ENCODE measurements at regions not wholly inside any gene's neighbourhood (a gene's known extent, or its start where the extent isn't known, plus 50 kb on each side); places are given as distances from the start of the nearest gene placed in this dataset.

GRCh38 chr1:95427525-95427924 lies 193.5 kb downstream of the RWDD3 start:
- H3F3A ChIP-seq (ENCODE audit: low read depth): no peaks in the 10 kb centered on the region
- H3K9me2 ChIP-seq (replicated peaks; ENCODE audit: low read depth, low read length): no peaks in the 10 kb centered on the region; the same call in 1 of the 2 replicates
- no peak overlapping the region for H2AFZ ChIP-seq (ENCODE audit: low read length)
- H3K79me2 ChIP-seq (ENCODE audit: insufficient read depth, low read length): no peaks in the 10 kb centered on the region
- no peak overlapping the region for H3K4me3 ChIP-seq (ENCODE audit: low read length, poor library complexity, severe bottlenecking)
- H3K36me3 ChIP-seq (ENCODE audit: insufficient read depth, low read length): no peaks in the 10 kb centered on the region
- no peak for TF ChIP-seq EZH2phosphoT487 (IDR thresholded peaks at IDR 0.05; ENCODE audit: borderline replicate concordance)
- TF ChIP-seq CTCF (conservative IDR thresholded peaks at IDR 0.05; ENCODE audit: low read length): no peak
- no peak overlapping the region for H3K9ac ChIP-seq (ENCODE audit: low read depth, low read length, poor library complexity, severe bottlenecking)
- no peaks in the 10 kb centered on the region for H3K9me3 ChIP-seq (ENCODE audit: insufficient read depth, low read depth, low read length)
- H3K4me1 ChIP-seq (ENCODE audit: insufficient read depth, low read length, poor library complexity, severe bottlenecking): no peaks in the 10 kb centered on the region
- H4K20me1 ChIP-seq (ENCODE audit: insufficient read depth, low read length, poor library complexity, severe bottlenecking): no peaks in the 10 kb centered on the region
- no peaks in the 10 kb centered on the region for H3K27me3 ChIP-seq (ENCODE audit: insufficient read depth, low read length, poor library complexity, severe bottlenecking)
- H3K4me2 ChIP-seq (ENCODE audit: low read depth, low read length, poor library complexity, severe bottlenecking): no peak overlapping the region

GRCh38 chr1:95431235-95431634 lies 197.2 kb downstream of the RWDD3 start:
- no peak overlapping the region for H2AFZ ChIP-seq (ENCODE audit: low read length)
- H3K9me3 ChIP-seq (ENCODE audit: insufficient read depth, low read depth, low read length): no peaks in the 10 kb centered on the region
- TF ChIP-seq CTCF (conservative IDR thresholded peaks at IDR 0.05; ENCODE audit: low read length) (no peak), EZH2phosphoT487 (IDR thresholded peaks at IDR 0.05; ENCODE audit: borderline replicate concordance) (no peak)
- no peaks in the 10 kb centered on the region for H3K36me3 ChIP-seq (ENCODE audit: insufficient read depth, low read length)
- no peaks in the 10 kb centered on the region for H4K20me1 ChIP-seq (ENCODE audit: insufficient read depth, low read length, poor library complexity, severe bottlenecking)
- no peaks in the 10 kb centered on the region for H3K27me3 ChIP-seq (ENCODE audit: insufficient read depth, low read length, poor library complexity, severe bottlenecking)
- no peaks in the 10 kb centered on the region for H3K79me2 ChIP-seq (ENCODE audit: insufficient read depth, low read length)
- no peak overlapping the region for H3K9ac ChIP-seq (ENCODE audit: low read depth, low read length, poor library complexity, severe bottlenecking)
- H3K9me2 ChIP-seq (replicated peaks; ENCODE audit: low read depth, low read length): no peaks in the 10 kb centered on the region; the same call in 1 of the 2 replicates
- H3K4me3 ChIP-seq (ENCODE audit: low read length, poor library complexity, severe bottlenecking): no peak overlapping the region
- H3K4me1 ChIP-seq (ENCODE audit: insufficient read depth, low read length, poor library complexity, severe bottlenecking): no peaks in the 10 kb centered on the region
- no peaks in the 10 kb centered on the region for H3F3A ChIP-seq (ENCODE audit: low read depth)
- no peak overlapping the region for H3K4me2 ChIP-seq (ENCODE audit: low read depth, low read length, poor library complexity, severe bottlenecking)

GRCh38 chr1:95435611-95436010 lies 201.6 kb downstream of the RWDD3 start:
- Histone ChIP-seq H3K4me1 (ENCODE audit: insufficient read depth, low read length, poor library complexity, severe bottlenecking) (no peaks in the 10 kb centered on the region), H3K36me3 (ENCODE audit: insufficient read depth, low read length) (no peaks in the 10 kb centered on the region), H3K27me3 (ENCODE audit: insufficient read depth, low read length, poor library complexity, severe bottlenecking) (no peaks in the 10 kb centered on the region), H2AFZ (ENCODE audit: low read length) (no peak overlapping the region), H3K9me2 (replicated peaks; ENCODE audit: low read depth, low read length) (no peaks in the 10 kb centered on the region), H3F3A (ENCODE audit: low read depth) (no peaks in the 10 kb centered on the region), H3K4me2 (ENCODE audit: low read depth, low read length, poor library complexity, severe bottlenecking) (no peak overlapping the region), H3K4me3 (ENCODE audit: low read length, poor library complexity, severe bottlenecking) (no peak overlapping the region), H3K79me2 (ENCODE audit: insufficient read depth, low read length) (no peaks in the 10 kb centered on the region), H3K9ac (ENCODE audit: low read depth, low read length, poor library complexity, severe bottlenecking) (no peak overlapping the region), H3K9me3 (ENCODE audit: insufficient read depth, low read depth, low read length) (no peaks in the 10 kb centered on the region), H4K20me1 (ENCODE audit: insufficient read depth, low read length, poor library complexity, severe bottlenecking) (no peaks in the 10 kb centered on the region)
- TF ChIP-seq EZH2phosphoT487 (IDR thresholded peaks at IDR 0.05; ENCODE audit: borderline replicate concordance): no peak
- TF ChIP-seq CTCF (conservative IDR thresholded peaks at IDR 0.05; ENCODE audit: low read length): no peak
